GM12892 (cell line): ENCODE measurements at regions not wholly inside any gene's neighbourhood (a gene's known extent, or its start where the extent isn't known, plus 50 kb on each side); places are given as distances from the start of the nearest gene placed in this dataset.

Source experiments
- DNase-seq: peaks from one replicate; pipeline ENCODE4 v3.0.0; 2011; ENCODE audit not compliant: insufficient read length
- FAIRE-seq: peaks from 2 replicates; lab custom pipeline; 2011; peaks lifted over from hg19 to GRCh38; lab: Jason Lieb, UNC
- POLR2A ChIP-seq: IDR thresholded peaks from 2 replicates; pipeline ENCODE4 v1.6.1; 2011; ENCODE audit warnings: low read depth, low read length, control low read depth
- POLR2AphosphoS5 ChIP-seq: IDR thresholded peaks from 2 replicates; pipeline ENCODE4 v1.6.1; 2011; ENCODE audit warnings: low read depth, low read length, control low read depth
- TAF1 ChIP-seq: IDR thresholded peaks from 2 replicates; pipeline ENCODE4 v1.6.1; 2011; ENCODE audit warnings: low read depth, mild to moderate bottlenecking, control low read depth, low read length, borderline replicate concordance

DNA sequence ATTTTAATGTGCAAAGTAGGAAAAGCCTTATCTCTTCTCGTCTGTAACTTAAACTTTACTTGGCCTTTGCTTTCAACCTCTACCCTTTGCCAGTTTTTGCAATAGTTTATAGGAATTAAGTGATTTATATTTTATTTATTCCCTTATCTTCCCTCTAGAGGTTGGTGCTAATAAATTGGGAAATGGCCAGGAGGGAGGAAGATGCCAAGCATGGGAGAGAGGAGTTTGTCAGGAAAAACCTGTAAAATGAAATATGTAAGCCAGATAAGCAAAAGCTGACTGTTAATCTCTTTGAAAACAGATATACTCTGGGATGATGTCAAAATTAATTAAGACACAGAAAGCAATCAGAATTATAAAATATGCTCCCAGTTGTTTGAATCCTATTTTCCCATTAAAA lies 484.5 kb downstream of the NR2F1-AS1 start:
- no peak for TF ChIP-seq TAF1
- FAIRE-seq = no peak

DNA sequence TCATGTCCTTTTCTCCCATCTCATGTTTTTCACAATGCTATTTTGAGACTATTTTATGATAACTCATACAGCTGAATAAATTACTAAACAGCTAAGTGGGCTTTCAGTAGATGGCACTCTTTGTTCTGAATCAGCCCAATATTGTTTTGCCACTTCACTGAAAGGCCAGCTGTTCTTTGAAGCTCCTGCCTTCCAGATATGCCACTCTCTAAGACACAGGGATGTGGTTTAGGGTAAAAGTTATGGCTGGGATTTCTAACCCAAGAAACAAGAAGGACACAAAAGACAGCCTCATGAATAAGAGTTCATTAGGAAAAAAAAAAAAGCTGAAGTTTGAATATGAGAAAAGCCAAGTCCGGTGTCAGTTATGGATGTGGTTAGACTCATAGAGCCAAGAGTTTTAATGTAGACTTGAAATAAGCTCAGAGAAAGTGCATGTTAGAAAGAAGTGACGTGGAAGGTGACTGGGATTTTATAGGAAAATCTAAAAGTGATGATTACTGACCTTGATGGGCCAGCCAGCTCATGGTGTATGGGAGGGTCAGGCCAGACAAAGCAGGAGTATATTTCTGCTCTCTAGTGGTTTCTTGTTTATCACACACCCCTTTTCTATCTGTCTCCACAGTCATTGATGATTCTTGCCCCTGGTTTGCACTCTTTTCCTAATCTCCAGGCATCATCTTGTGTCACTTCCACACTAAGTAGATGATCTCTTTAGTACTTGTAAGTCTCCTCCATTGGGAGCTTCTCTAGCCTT lies 488.5 kb downstream of the NR2F1-AS1 start:
- DNase-seq (no peak), FAIRE-seq (no peak)
- TF ChIP-seq POLR2A = no peak
- TF ChIP-seq POLR2AphosphoS5 = no peak
- TF ChIP-seq TAF1 = no peak

More for the DNA sequence above, 484.5 kb downstream of the NR2F1-AS1 start:
- no peak for DNase-seq

DNA sequence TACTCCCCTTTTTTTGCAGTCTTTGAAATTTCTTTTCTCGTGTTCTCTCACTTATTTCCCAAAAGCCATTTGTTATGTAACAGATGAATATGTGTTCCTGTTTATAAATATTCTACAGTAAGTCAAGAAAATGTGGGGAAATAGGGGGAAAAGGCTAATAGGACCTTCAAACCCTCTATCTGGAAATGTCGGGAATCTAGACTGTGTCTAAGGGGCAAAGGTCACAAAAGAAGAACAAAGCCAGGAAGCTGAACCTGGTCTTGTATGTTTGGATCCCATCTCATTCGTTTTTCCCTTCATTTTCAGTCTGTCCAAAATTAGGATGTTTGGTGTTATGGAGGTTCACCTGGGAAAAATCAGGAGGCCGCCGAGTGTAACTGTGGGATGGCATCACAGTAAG lies 490.3 kb downstream of the NR2F1-AS1 start:
- FAIRE-seq (no peak), DNase-seq (no peak)
- TF ChIP-seq POLR2A (no peak), POLR2AphosphoS5 (no peak), TAF1 (no peak)

- TF ChIP-seq POLR2A (no peak), TAF1 (no peak), POLR2AphosphoS5 (no peak)
- FAIRE-seq = no peak
- DNase-seq = no peak
Measured at GRCh38 chr5:93088592-93089389, 492.2 kb downstream of the NR2F1-AS1 start.

DNA sequence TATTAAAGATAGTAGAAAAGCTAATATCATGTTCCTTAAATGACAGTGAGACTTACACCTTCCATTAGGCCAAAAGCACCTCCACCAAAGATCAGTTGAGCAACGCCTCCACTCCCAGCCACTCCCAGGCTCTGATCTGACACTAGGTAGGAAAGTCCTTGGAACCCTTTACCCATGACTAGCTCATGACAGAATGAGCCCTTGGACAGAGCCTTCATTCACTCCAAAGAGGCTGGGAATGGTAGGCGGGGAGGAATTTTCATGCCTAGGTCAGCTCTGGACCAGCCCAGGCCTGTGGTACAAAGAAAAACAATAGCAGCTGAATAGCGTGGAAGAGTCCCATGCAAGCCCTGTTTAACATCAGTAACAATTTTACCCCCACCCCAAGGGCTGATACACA lies 493.7 kb downstream of the NR2F1-AS1 start:
- no peak for FAIRE-seq

GRCh38 chr5:93082981-93083380 lies 498.0 kb downstream of the NR2F1-AS1 start:
- FAIRE-seq (no peak), DNase-seq (no peak)
- TF ChIP-seq POLR2AphosphoS5 (no peak), POLR2A (no peak), TAF1 (no peak)

More for the DNA sequence above, 493.7 kb downstream of the NR2F1-AS1 start:
- DNase-seq = no peak
- TF ChIP-seq TAF1 = no peak
- TF ChIP-seq POLR2AphosphoS5 = no peak

DNA sequence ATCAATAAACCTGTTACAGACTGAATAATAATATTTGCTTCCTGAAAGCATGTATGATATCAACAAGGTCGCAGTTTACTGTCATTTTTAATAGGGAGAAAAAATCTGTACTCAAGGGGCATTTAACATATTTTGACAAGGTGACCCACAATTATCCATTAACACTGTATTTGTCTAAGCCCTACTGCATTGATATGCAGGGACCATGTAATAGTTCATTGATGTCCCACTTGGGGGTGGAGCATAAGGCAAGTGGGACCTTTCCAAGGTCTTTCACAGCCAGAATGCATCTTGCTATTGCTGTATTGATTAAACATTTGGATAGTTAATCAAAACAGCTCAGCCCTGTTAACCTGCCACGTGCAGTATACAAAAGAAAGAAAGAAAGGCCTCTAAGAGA lies 502.0 kb downstream of the NR2F1-AS1 start:
- FAIRE-seq (no peak), DNase-seq (no peak)
- TF ChIP-seq POLR2AphosphoS5 (no peak), POLR2A (no peak), TAF1 (no peak)

- DNase-seq = no peak
- TF ChIP-seq TAF1 (no peak), POLR2A (no peak), POLR2AphosphoS5 (no peak)
- FAIRE-seq = peak; percentile 88
Measured at GRCh38 chr5:93078082-93079038, 502.7 kb downstream of the NR2F1-AS1 start.

DNA sequence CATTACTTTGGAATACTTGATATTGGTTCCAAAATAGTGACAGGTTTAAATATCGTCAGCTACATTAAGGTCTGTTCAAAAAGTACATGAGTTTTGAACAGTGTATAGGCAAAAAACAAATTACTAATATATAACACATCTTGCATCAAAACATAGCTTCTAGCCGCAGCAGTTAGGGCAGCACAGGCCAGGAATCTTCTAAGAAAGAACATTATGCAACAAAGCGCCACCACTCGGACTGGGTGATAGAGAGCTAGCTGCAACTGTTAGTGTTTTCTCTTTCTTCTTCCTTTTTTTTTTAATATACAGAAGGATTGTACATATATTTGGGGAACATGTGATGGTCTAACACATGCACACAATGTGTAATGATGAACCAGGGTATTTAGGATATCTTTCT lies 504.5 kb downstream of the NR2F1-AS1 start:
- no peak for FAIRE-seq
- TF ChIP-seq POLR2A (no peak), TAF1 (no peak), POLR2AphosphoS5 (no peak)
- no peak for DNase-seq

- FAIRE-seq (no peak), DNase-seq (no peak)
- no peak for TF ChIP-seq TAF1
Measured at GRCh38 chr5:93076096-93076495, 504.9 kb downstream of the NR2F1-AS1 start.

- no peak for TF ChIP-seq POLR2A
- no peak for TF ChIP-seq TAF1
- TF ChIP-seq POLR2AphosphoS5 = no peak
- DNase-seq (no peak), FAIRE-seq (no peak)
Measured at GRCh38 chr5:93073547-93073946, 507.5 kb downstream of the NR2F1-AS1 start.
